GM18505 (cell line): ENCODE measurements at regions not wholly inside any gene's neighbourhood (a gene's known extent, or its start where the extent isn't known, plus 50 kb on each side); places are given as distances from the start of the nearest gene placed in this dataset.

ENCODE experiments used
- ATAC-seq: cut with Tn5 transposase; IDR thresholded peaks from one replicate; pipeline ENCODE4 v1.9.1; 2021; ENCODE audit not compliant: unreplicated experiment
- POLR2A ChIP-seq: IDR thresholded peaks from 4 replicates; pipeline ENCODE4 v1.6.1; 2011; ENCODE audit warnings: borderline replicate concordance; ENCODE audit not compliant: insufficient read depth, insufficient read length; ENCODE audit errors: extremely low read depth

DNA sequence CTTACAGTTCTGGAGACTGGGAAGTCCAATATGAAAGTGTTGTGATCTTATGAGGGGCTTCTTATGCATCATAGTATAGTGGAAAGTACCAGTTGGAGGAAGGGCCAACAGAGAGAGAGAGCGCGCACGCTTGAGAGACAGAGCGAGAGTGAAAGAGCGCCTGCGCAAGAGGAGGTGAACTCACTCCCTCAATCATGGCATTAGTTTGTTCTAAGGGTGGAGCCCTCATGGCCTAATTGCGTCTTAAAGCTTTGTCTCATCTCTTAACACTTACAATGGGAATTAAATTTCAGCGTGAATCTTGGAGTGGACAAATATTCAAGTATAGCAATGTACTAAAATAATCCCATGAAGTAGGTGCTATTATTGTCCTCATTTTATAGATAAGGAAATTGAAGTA lies 303.2 kb downstream of the OSTF1 start:
- no peak for TF ChIP-seq POLR2A
- no peak for ATAC-seq

DNA sequence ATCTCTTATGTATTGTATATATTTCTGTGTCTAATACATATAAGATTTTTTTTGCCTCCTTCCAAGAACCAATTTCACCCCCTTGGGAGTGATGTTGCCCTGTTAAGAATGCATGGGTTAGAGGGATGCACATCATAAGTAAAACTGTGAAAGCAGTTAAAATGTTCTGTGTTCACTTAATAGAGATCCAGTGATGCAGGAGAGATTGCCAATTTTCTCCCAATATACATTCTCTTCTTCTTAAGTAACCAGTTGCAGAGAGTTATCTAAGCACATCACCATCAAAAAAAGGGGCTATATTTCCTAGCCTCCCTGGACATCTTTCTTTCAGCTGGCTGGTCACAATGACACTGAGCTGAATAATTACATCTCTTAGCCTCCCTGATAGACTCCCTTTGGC lies 307.0 kb downstream of the OSTF1 start:
- TF ChIP-seq POLR2A: no peak
- no peak for ATAC-seq

DNA sequence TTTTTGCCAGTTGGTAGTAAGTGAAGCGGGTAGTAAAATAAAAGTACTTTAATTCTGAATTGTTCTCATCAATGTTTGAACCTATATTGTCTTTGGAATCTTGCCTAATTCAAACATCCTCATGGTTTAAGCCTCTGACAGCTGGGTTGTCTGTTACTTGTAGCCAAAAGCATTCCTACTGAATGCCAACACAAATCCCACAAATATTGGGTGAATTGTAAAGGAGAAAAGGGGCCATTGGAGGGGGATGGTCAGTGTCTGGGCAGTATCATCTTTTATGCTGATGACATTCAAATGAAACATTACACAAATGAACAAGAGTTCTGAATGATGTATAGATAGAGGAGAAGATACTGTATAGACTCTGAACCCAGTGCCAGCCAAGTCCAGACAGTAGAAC lies 309.5 kb downstream of the OSTF1 start:
- TF ChIP-seq POLR2A: no peak
- ATAC-seq: no peak

DNA sequence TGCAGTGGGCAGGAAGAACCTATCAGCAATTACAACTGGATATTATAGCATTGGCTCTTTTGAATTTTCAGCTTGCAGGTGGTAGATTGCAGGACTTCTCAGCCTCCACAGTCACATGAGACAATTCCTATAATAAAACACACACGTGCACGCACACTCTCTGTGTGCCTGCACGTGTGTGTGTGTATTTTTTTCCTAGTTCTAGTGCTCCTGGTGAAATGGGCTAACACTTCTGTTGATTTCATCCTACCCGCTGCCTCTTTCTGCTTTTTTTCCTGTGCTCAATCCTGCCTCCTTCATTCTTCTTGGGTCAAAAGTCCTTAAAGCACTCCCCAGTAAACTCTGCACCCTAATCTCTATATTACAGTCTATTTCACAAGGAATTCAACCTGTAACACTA lies 320.1 kb downstream of the OSTF1 start:
- TF ChIP-seq POLR2A: no peak
- no peak for ATAC-seq

DNA sequence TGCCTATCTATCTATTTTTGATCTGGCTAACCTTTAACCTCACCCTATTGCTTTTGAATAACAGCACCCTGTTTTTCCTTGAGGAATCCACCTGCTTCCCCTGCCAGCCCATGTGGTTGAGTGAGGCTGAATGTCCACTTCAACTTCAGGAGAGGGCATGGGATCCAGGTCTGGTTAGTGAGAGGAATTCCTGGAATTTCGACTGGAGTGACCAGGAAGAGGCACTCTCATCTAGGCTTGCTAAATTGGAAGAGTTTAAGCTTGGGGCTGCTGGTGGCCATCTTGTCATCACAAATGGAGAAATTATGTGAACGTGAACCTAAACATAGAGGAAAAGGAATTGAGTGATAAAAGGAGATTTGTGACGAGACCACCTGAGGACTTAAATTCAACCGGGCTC lies 322.1 kb downstream of the OSTF1 start:
- ATAC-seq: no peak

DNA sequence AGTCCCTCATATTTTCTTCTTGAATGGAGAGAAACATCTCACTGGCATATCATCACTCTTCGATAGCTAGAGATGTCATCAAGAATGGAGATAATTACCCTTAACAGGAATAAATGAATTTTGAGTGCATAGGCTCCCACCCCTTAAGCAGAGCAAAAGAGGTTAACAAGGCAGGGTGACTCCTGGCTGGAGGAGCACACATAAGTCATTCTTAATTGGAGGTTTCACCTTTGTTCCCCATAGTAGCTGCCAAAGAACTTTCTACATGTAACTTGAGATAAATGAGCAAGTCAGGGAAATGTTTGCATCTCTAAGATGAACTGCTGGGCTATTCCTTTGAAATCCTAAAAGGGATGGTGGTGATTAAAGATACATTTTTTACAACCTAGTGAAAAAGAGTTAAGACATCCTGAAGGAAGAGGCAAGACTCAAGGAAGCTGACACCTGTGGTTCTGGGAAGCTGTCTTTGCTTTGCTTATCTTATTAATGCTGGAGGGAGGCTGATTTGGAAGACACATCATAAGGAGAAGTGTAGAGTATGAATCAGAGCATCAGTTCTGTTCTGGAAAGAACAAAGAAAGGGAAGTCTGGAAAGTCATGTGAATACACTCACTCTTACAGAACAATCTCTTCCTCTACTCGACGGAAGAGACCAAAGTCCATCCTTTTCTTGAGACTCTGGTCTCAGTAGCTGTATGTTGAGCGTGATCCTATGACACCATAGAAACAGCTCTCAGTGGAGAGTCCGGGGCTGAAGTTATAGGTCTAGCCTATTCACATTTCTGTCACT lies 326.3 kb downstream of the OSTF1 start:
- no peak for TF ChIP-seq POLR2A
- no peak for ATAC-seq

More for the DNA sequence above, 322.1 kb downstream of the OSTF1 start:
- TF ChIP-seq POLR2A: no peak

DNA sequence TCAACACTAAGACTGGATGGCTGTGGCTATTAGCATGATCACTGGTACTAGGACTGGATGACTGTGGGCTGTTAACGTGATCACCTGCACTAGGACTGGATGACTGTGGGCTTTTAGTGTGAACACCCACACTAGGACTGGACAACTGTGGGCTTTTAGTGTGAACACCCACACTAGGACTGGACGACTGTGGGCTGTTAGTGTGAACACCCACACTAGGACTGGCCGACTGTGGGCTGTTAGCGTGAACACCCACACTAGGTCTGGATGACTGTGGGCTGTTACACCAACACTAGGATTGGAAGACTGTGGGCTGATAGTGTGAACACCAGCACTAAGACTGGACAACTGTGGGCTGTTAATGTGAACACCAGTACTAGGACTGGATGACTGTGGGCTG lies 329.2 kb downstream of the OSTF1 start:
- ATAC-seq: no peak
- TF ChIP-seq POLR2A: no peak

DNA sequence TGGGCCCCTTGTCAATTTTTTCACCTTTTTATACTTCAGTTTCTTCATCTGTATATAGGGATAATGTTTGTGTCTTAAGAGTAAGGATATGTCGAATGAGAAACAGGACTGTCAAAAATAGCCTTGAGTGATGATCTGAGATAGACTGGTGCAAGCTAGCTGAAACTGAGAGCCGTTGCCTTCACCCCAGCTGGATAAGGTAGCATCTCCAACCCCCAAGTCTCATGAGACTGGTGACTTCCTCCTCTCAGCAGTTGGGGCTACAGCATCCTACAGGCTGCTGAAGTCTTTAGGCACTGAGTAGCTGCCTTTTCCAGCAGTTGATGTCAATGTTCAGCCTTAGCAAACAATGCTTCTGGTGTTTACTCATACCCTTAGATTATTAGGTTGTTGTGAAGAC lies 330.2 kb downstream of the OSTF1 start:
- no peak for ATAC-seq
- no peak for TF ChIP-seq POLR2A

DNA sequence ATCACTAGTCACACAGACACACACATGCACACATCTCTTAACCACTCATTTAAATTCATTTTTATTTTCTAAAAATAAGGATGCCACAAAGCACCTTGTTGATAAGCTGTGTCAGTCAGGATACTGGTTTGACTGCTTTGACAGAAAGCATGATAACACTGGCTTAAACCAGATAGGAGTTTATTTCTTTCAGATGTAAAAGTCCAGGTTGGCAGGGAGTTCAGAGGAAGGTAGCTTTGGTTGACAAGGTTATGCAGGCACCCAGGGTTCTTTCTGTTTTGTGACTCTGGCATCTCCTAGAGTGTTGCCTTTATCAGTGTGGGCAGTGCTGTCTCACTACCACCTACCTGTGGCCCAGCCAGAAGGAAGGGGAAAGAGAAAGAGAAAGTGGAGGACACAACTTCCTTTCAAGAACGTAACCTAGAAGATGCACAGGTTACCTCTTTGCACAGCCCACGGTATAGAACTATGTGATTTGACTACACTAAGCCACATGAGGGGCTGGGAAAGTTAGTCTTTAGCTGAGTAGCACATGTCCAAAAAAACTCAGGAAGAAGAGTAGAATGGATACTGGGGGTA lies 334.7 kb downstream of the OSTF1 start:
- no peak for ATAC-seq

DNA sequence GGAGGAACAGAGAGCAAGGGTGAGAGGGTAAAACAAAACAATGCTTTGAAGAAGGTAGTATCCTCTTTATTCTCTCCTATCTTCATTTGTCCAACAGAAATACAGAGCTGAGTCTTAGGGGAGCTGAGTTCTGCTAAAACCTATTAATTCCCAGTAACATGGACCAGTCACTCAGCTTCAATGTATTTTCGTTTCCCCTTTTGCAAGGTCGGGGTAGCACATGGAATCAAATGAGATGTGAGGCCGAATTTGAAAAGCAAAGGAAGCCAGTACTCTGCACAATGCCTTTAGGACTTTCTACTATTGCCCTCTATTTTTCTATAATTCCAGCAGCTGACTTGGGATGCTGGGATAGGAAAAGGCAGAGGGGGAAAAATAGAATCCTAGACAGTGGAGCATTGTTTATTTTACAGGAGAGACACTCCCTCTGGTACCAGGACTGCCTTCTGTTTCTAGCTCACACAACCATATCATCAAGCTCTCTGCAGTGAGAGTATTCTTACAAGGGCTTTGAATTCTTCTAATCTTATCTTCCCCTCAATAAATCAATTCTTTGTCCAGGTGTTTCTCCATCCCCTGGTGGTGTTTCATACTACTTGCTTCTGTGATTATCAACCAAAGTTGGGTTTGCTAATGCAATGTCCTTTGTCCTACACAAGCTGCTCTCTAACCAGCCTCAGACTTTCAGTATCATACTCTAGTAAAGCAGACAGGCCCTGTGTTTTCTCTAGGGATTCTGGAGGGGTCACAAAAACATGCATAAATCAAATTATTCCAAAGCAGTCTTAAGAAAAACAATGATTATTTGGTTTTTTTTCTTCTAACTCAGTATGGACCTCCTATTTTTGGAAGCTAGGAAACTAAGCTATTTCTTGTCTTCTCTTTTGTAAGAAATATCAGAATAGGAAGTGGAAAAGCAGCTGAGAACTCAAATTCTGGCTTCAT lies 341.5 kb downstream of the OSTF1 start:
- TF ChIP-seq POLR2A: no peak
- ATAC-seq: no peak

More for the DNA sequence above, 334.7 kb downstream of the OSTF1 start:
- no peak for TF ChIP-seq POLR2A

DNA sequence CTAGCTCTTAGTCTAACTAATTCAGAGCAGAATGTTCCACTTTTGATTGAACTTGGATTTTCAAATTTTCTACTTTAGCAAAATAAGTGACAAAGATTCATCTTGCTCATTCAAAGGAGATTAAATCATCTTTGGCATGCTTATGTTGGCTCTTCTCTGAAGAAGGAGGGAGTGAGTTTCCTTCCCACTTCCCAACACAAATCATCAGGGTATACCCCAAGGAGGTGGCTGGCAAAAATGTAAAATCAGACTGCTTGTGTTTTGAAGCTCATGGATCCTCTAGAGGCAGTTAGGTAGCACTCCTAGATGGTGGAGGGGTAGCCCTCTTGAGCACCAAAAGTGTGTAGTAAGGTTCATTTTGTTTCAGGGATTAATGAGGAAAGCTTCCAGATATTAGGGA lies 343.1 kb downstream of the OSTF1 start:
- ATAC-seq: no peak
- no peak for TF ChIP-seq POLR2A

DNA sequence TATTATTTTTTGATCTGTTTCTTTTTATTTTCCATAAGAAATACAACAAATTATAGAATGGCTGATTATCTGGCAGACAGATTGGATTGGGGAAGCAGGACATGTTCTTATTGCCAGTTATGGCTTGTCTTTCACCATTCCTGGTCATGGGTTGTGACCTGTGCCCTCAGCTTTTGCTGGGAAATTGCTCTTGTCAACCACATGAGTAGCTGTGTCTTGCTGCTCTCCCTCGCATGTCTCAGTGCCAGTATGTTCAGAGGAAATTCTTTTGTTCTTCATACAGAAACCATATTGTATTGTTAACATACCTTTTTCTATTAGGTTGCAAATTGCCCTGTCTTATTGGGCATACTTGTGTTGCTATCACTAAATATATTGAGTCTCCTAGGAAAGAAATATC lies 344.1 kb downstream of the OSTF1 start:
- ATAC-seq: no peak
- TF ChIP-seq POLR2A: no peak

DNA sequence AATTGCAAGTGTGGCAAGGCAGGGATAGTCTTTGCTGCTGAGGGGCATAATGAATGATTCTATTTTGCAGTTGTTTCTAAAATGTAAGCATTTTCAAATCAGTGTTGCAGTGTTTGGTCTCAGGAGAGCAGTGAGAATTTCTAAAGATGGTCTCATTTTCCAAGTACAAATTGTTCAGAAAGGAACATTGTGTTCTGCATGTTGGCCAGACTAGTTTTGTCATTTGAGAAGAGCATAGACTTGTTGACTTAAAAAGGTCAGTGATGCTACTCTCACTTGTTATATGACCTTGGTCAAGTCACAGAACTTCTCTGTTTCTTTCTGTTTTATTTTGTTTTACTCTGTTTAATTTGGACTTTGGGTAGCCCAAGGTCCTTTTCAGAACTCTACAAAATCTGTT lies 344.6 kb downstream of the OSTF1 start:
- no peak for TF ChIP-seq POLR2A
- no peak for ATAC-seq
